ENCODE measurements at regions not wholly inside any gene's neighbourhood (a gene's known extent, or its start where the extent isn't known, plus 50 kb on each side); places are given as distances from the start of the nearest gene placed in this dataset.

- DNase-seq (ENCODE audit: low read depth in 1 of 2, low spot score in 1 of 2) = no peak
- in situ Hi-C loops (cut with HindIII; ENCODE audit: low pct_unique_long_range_greater_than_20kb, low sequenced_read_pairs) = no loop called here
- TF ChIP-seq JUND (IDR thresholded peaks at IDR 0.05; ENCODE audit: low read depth) = no peak
Observed at GRCh38 chr12:115763376-115763775, 514.1 kb downstream of the MED13L start.

- DNase-seq (ENCODE audit: low read depth in 1 of 2, low spot score in 1 of 2) = no peak
- TF ChIP-seq JUND (IDR thresholded peaks at IDR 0.05; ENCODE audit: low read depth) = no peak
- in situ Hi-C loops (cut with HindIII; ENCODE audit: low pct_unique_long_range_greater_than_20kb, low sequenced_read_pairs) = no loop called here
Observed at GRCh38 chr12:115762936-115763335, 514.6 kb downstream of the MED13L start.

GRCh38 chr12:115761784-115762183 lies 515.7 kb downstream of the MED13L start:
- no peak for TF ChIP-seq JUND (IDR thresholded peaks at IDR 0.05; ENCODE audit: low read depth)
- in situ Hi-C loops (cut with HindIII; ENCODE audit: low pct_unique_long_range_greater_than_20kb, low sequenced_read_pairs) = no loop called here
- DNase-seq (ENCODE audit: low read depth in 1 of 2, low spot score in 1 of 2) = peak in 1 of 2 experiments; percentile 31

GRCh38 chr12:115760231-115760630 lies 517.3 kb downstream of the MED13L start:
- no peak for DNase-seq (ENCODE audit: low read depth in 1 of 2, low spot score in 1 of 2)
- TF ChIP-seq JUND (IDR thresholded peaks at IDR 0.05; ENCODE audit: low read depth) = no peak
- in situ Hi-C loops (cut with HindIII; ENCODE audit: low pct_unique_long_range_greater_than_20kb, low sequenced_read_pairs) = no loop called here

GRCh38 chr12:115758877-115759620 lies 518.4 kb downstream of the MED13L start:
- no peak for DNase-seq (ENCODE audit: low read depth in 1 of 2, low spot score in 1 of 2)
- in situ Hi-C loops (cut with HindIII; ENCODE audit: low pct_unique_long_range_greater_than_20kb, low sequenced_read_pairs) = no loop called here

GRCh38 chr12:115758183-115758582 lies 519.3 kb downstream of the MED13L start:
- no peak for TF ChIP-seq JUND (IDR thresholded peaks at IDR 0.05; ENCODE audit: low read depth)
- DNase-seq (ENCODE audit: low read depth in 1 of 2, low spot score in 1 of 2) = no peak
- in situ Hi-C loops (cut with HindIII; ENCODE audit: low pct_unique_long_range_greater_than_20kb, low sequenced_read_pairs) = no loop called here

More at GRCh38 chr12:115758877-115759620, 518.4 kb downstream of the MED13L start:
- no peak for TF ChIP-seq JUND (IDR thresholded peaks at IDR 0.05; ENCODE audit: low read depth)

- TF ChIP-seq JUND (IDR thresholded peaks at IDR 0.05; ENCODE audit: low read depth) = no peak
- DNase-seq (ENCODE audit: low read depth in 1 of 2, low spot score in 1 of 2) = no peak
- in situ Hi-C loops (cut with HindIII; ENCODE audit: low pct_unique_long_range_greater_than_20kb, low sequenced_read_pairs) = no loop called here
Observed at GRCh38 chr12:115756804-115757203, 520.7 kb downstream of the MED13L start.

- in situ Hi-C loops (cut with HindIII; ENCODE audit: low pct_unique_long_range_greater_than_20kb, low sequenced_read_pairs) = no loop called here
- DNase-seq (ENCODE audit: low read depth in 1 of 2, low spot score in 1 of 2) = no peak
- TF ChIP-seq JUND (IDR thresholded peaks at IDR 0.05; ENCODE audit: low read depth) = no peak
Observed at GRCh38 chr12:115756271-115756670, 521.2 kb downstream of the MED13L start.

- in situ Hi-C loops (cut with HindIII; ENCODE audit: low pct_unique_long_range_greater_than_20kb, low sequenced_read_pairs) = no loop called here
- DNase-seq (ENCODE audit: low read depth in 1 of 2, low spot score in 1 of 2) = no peak
- TF ChIP-seq JUND (IDR thresholded peaks at IDR 0.05; ENCODE audit: low read depth) = no peak
Observed at GRCh38 chr12:115755725-115756085, 521.8 kb downstream of the MED13L start.

GRCh38 chr12:115755061-115755724 lies 522.3 kb downstream of the MED13L start:
- TF ChIP-seq JUND (IDR thresholded peaks at IDR 0.05; ENCODE audit: low read depth) = no peak
- DNase-seq (ENCODE audit: low read depth in 1 of 2, low spot score in 1 of 2) = no peak
- in situ Hi-C loops (cut with HindIII; ENCODE audit: low pct_unique_long_range_greater_than_20kb, low sequenced_read_pairs) = no loop called here

- TF ChIP-seq JUND (IDR thresholded peaks at IDR 0.05; ENCODE audit: low read depth) = no peak
- DNase-seq (ENCODE audit: low read depth in 1 of 2, low spot score in 1 of 2) = peak; percentile 76 to 86
- in situ Hi-C loops (cut with HindIII; ENCODE audit: low pct_unique_long_range_greater_than_20kb, low sequenced_read_pairs) = no loop called here
Observed at GRCh38 chr12:115752913-115753726, 524.4 kb downstream of the MED13L start.

GRCh38 chr12:115752156-115752555 lies 525.3 kb downstream of the MED13L start:
- DNase-seq (ENCODE audit: low read depth in 1 of 2, low spot score in 1 of 2) = no peak
- no peak for TF ChIP-seq JUND (IDR thresholded peaks at IDR 0.05; ENCODE audit: low read depth)
- in situ Hi-C loops (cut with HindIII; ENCODE audit: low pct_unique_long_range_greater_than_20kb, low sequenced_read_pairs) = no loop called here

- DNase-seq (ENCODE audit: low read depth in 1 of 2, low spot score in 1 of 2) = peak in 1 of 2 experiments; percentile 67
- TF ChIP-seq JUND (IDR thresholded peaks at IDR 0.05; ENCODE audit: low read depth) = no peak
- in situ Hi-C loops (cut with HindIII; ENCODE audit: low pct_unique_long_range_greater_than_20kb, low sequenced_read_pairs) = no loop called here
Observed at GRCh38 chr12:115750340-115750739, 527.2 kb downstream of the MED13L start.
